ENCODE measurements at regions not wholly inside any gene's neighbourhood (a gene's known extent, or its start where the extent isn't known, plus 50 kb on each side); places are given as distances from the start of the nearest gene placed in this dataset.

DNA sequence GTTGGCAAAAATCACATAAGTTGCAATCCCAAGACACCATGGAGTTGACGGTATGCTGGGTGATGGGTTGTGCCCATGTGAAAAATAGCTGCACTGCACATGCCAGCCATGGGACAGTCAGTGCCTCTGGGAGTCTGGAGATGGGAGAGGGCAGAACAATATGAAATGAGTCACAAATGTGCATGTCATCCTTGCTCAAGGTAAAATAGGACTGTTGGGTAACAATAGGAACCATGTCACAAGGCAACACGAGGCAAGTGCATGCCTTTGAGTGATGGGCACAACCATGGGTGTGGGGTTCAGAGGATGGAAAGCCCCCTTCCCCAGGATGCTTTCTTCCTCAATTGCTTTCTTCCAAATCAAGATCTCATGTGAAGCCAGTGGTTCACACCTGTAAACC, 70.5 kb upstream of the PIM1 start:
- H3K4me3 ChIP-seq (ENCODE audit: control insufficient read depth, low read depth, low read length), result no peak overlapping the region
- TF ChIP-seq, protein P1, sequence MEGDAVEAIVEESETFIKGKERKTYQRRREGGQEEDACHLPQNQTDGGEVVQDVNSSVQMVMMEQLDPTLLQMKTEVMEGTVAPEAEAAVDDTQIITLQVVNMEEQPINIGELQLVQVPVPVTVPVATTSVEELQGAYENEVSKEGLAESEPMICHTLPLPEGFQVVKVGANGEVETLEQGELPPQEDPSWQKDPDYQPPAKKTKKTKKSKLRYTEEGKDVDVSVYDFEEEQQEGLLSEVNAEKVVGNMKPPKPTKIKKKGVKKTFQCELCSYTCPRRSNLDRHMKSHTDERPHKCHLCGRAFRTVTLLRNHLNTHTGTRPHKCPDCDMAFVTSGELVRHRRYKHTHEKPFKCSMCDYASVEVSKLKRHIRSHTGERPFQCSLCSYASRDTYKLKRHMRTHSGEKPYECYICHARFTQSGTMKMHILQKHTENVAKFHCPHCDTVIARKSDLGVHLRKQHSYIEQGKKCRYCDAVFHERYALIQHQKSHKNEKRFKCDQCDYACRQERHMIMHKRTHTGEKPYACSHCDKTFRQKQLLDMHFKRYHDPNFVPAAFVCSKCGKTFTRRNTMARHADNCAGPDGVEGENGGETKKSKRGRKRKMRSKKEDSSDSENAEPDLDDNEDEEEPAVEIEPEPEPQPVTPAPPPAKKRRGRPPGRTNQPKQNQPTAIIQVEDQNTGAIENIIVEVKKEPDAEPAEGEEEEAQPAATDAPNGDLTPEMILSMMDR (IDR thresholded peaks at IDR 0.05; ENCODE audit: control insufficient read depth, insufficient read depth, low read depth, low read length, missing control alignments), result no peak
- DNase-seq (ENCODE audit: low read depth), result no peak

DNA sequence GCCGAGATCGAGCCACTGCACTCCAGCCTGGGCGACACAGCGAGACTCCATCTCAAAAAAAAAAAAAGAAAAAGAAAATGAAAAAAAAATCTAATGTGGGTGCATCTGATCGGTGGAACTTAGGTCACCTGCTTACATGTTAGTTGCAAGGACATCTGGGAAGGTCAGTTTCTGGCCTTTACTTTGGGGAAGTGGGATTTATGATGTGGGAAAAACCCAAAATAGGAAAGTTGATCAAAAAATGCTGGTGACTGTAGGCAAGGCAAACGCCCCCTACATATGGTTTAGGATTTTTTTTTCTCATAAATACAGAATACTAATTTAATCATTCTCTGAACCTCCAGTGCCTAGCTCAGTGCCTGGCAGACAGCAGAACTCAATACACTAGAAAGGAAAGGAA, 69.2 kb upstream of the PIM1 start:
- no peak overlapping the region for H3K4me3 ChIP-seq (ENCODE audit: control insufficient read depth, low read depth, low read length)
- DNase-seq (ENCODE audit: low read depth), result no peak
- TF ChIP-seq, protein P1 (IDR thresholded peaks at IDR 0.05; ENCODE audit: control insufficient read depth, insufficient read depth, low read depth, low read length, missing control alignments), result no peak

DNA sequence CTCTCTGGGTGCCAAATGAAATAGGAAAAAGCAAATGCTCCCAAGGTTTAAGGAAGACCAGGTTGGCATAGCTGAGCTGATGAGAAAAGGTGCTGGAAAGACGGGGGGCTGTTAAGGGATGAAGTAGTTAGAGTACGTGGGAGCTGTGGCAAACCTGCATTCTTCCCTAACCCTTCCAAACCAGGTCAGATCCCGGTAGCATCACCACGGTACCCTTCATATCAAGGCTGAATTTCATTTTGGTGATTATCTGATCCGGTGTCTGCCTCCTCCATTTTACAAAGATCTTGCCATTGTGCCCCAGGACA, 68.0 kb upstream of the PIM1 start:
- H3K4me3 ChIP-seq (ENCODE audit: control insufficient read depth, low read depth, low read length), result no peak overlapping the region; the same call in 1 of the 2 replicates
- TF ChIP-seq, protein P1 (IDR thresholded peaks at IDR 0.05; ENCODE audit: control insufficient read depth, insufficient read depth, low read depth, low read length, missing control alignments), result no peak
- DNase-seq (ENCODE audit: low read depth), result no peak

DNA sequence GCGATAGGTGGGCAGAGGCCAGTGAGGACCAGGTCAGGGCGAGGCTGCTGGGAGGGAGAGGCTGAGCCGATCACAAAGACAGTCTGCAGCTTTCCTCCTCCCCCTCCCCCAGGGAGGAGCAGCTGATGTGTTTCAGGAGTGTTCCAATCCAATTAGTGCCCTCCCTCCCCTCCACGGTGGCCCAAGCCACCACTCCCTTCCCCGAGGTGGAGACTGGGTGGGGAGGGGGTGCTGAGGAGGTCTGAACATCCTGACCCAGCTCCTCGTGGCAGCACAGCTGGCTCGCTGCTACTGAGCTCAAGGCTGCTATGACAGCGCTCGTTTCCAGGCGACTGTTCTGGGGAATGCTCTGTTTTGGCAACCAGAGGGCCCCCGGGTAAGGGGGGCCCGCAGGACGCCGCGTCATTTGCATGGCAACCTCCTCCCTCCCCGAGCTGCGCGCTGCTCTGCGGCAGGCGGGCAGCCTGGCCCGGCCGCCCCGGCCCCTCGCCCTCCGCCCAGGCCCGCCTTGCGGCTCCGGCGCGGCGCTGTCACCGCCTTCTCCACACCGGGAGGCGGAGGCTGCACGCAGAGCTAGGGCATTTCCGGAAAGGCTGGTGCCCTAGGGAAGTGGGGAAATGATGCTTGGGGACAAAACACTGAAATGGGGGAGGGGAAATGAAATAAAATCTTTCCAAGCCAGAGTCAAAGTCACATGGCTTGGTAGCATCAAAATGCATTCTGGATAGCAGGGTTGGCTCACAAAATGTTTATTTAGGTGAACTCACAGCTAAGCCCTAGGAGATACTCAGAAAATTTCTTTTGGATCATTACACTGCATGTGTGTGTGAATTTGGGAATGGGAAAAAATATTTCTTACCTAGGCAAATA, 67.4 kb upstream of the PIM1 start:
- TF ChIP-seq, protein P1 (IDR thresholded peaks at IDR 0.05; ENCODE audit: control insufficient read depth, insufficient read depth, low read depth, low read length, missing control alignments), result no peak
- DNase-seq (ENCODE audit: low read depth), result no peak
- H3K4me3 ChIP-seq (ENCODE audit: control insufficient read depth, low read depth, low read length), result peak overlapping the region; percentile 40

DNA sequence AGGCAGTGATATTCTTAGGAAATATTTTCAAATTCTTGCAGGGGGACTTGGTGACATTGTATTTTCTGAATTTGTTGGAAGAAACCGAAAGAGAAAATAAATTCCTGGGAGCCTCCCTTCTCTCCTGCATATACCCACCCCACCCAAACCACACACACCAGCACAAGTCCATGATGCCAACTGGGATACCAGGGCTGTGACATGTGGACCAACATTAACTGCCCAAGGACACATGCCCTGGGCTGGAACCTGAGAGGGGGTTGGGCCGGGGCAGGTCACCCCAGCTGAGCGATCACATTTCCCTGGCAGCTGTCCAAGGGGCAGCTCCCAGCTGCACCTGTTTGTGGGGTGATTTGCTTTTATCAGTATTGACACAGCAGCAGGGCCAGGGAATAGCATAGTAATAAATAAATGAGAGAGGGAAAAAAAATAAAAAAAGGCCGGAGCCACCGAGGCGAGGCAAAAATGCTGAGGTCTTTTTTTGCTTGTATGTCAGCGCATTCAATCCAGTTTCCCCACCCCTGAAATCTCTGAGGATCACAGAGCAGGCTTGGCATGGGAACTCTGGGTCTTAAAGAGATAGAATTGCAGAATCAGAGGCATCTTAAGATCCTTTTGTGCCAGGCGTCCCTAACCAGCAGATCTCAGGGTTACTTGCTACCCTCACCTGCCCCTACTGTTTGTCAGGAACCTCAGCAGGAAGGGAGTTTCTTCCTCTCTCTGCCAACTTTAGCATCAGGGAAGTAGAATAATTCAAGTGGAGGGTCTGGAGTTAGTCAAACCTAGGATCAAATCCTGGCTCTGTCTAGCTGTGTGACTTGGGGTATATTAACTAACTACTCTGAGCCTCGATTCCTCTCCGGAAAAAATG, 66.5 kb upstream of the PIM1 start:
- no peak for DNase-seq (ENCODE audit: low read depth)
- TF ChIP-seq, protein P1 (IDR thresholded peaks at IDR 0.05; ENCODE audit: control insufficient read depth, insufficient read depth, low read depth, low read length, missing control alignments), result no peak
- H3K4me3 ChIP-seq (ENCODE audit: control insufficient read depth, low read depth, low read length), result peak overlapping the region; percentile 31

DNA sequence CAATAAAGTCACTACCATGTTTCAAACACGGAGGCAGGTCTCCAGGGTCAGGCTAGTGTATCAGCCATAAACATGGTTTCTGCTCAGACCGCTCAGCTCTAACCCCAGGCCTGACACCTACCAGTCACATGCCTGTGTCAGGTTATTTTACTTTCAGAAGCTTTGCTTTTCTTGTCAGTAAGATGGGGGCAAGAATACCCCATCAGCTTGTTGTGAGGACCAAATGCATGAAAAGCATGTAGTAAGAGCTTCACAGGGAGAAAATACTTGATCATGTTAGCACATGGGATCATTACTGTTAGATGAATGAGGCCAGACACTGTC, 65.2 kb upstream of the PIM1 start:
- DNase-seq (ENCODE audit: low read depth), result no peak
- TF ChIP-seq, protein P1 (IDR thresholded peaks at IDR 0.05; ENCODE audit: control insufficient read depth, insufficient read depth, low read depth, low read length, missing control alignments), result no peak
- no peak overlapping the region for H3K4me3 ChIP-seq (ENCODE audit: control insufficient read depth, low read depth, low read length)
